Activated naive CD8-positive, alpha-beta T cell treated with anti-CD3 and anti-CD28 coated beads for 36 hours (primary cell): ENCODE measurements at regions not wholly inside any gene's neighbourhood (a gene's known extent, or its start where the extent isn't known, plus 50 kb on each side); places are given as distances from the start of the nearest gene placed in this dataset.
"Not testable (repeated sequence)": the region's sequence is repeated elsewhere in the genome, so short reads cannot be mapped to it uniquely, and the experiment has no call there.

Experiments
- DNase-seq: peaks from one replicate; pipeline ENCODE4 v3.0.0; 2021
- H3K27ac Mint-ChIP-seq: one replicate; pipeline ENCODE4 v1.8.0; 2022; ENCODE audit warnings: mild to moderate bottlenecking, moderate library complexity, mixed read lengths
- H3K27me3 Mint-ChIP-seq: one replicate; pipeline ENCODE4 v1.8.0; 2022; ENCODE audit warnings: mild to moderate bottlenecking, mixed read lengths
- H3K36me3 Mint-ChIP-seq: one replicate; pipeline ENCODE4 v1.8.0; 2021; ENCODE audit warnings: mild to moderate bottlenecking, mixed read lengths
- H3K4me1 Mint-ChIP-seq: one replicate; pipeline ENCODE4 v1.8.0; 2021; ENCODE audit warnings: mixed read lengths
- H3K4me3 Mint-ChIP-seq: one replicate; pipeline ENCODE4 v1.8.0; 2022; ENCODE audit warnings: mild to moderate bottlenecking, moderate library complexity, mixed read lengths
- H3K9me3 Mint-ChIP-seq: one replicate; pipeline ENCODE4 v1.8.0; 2022; ENCODE audit warnings: mixed read lengths

- Mint-ChIP-seq H3K4me1 (no peaks in the 10 kb centered on the region), H3K36me3 (no peaks in the 10 kb centered on the region), H3K27ac (no peak overlapping the region), H3K4me3 (no peak overlapping the region), H3K27me3 (no peaks in the 10 kb centered on the region), H3K9me3 (peaks cover 8% of the 10 kb centered on the region)
- DNase-seq, result no peak
These were observed 827.6 kb upstream of the B3GALT2 start for GRCh38 chr1:194014014-194014413.

DNA sequence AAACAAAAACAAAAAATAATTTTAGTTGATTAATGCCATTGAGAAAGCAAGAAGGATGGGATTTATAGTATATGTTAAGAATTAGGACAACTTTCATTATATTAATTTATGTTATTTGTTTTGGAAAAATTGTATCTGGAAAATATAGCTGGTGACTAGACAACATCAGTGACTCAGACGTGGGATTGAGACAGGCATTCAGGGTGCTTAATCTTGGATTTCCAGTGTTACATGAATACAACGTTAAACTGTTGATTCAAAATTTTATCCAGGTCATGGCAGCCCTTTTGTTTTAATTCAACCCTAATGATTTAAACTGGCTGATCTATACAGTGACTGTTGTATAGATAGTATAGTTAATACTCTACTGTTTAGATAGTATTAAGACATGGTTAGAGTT, 827.1 kb upstream of the B3GALT2 start:
- Mint-ChIP-seq H3K9me3 (peaks cover 8% of the 10 kb centered on the region), H3K4me1 (no peaks in the 10 kb centered on the region), H3K27ac (no peak overlapping the region), H3K4me3 (no peak overlapping the region), H3K36me3 (peaks cover 2% of the 10 kb centered on the region), H3K27me3 (no peaks in the 10 kb centered on the region)
- no peak for DNase-seq

- H3K27ac Mint-ChIP-seq, result no peak overlapping the region
- H3K4me3 Mint-ChIP-seq, result no peak overlapping the region
- DNase-seq, result no peak
- H3K36me3 Mint-ChIP-seq, result peaks cover 2% of the 10 kb centered on the region
- H3K27me3 Mint-ChIP-seq, result no peaks in the 10 kb centered on the region
- H3K9me3 Mint-ChIP-seq, result peaks cover 8% of the 10 kb centered on the region
- peaks cover 2% of the 10 kb centered on the region for H3K4me1 Mint-ChIP-seq
These were observed 817.7 kb upstream of the B3GALT2 start for GRCh38 chr1:194004146-194004545.

DNA sequence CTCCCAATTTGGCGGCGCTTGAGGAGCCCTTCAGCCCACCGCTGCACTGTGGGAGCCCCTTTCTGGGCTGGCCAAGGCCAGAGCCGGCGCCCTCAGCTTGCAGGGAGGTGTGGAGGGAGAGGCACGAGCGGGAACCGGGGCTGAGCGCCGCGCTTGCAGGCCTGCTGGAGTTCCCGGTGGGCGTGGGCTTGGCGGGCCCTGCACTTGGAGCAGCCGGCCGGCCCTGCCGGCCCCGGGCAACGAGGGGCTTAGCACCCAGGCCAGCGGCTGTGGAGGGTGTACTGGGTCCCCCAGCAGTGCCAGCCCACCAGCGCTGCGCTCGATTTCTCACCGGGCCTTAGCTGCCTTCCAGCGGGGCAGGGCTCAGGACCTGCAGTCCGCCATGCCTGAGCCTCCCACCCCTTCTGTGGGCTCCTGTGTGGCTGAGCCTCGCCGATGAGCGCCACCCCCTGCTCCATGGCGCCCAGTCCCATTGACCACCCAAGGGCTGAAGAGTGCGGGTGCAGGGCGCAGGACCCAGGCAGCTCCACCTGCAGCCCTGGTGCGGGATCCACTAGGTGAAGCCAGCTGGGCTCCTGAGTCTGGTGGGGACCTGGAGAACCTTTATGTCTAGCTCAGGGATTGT, 815.4 kb upstream of the B3GALT2 start:
- H3K4me3 Mint-ChIP-seq, H3K36me3 Mint-ChIP-seq, H3K27me3 Mint-ChIP-seq, H3K4me1 Mint-ChIP-seq, H3K27ac Mint-ChIP-seq, H3K9me3 Mint-ChIP-seq, DNase-seq: not testable (repeated sequence)

DNA sequence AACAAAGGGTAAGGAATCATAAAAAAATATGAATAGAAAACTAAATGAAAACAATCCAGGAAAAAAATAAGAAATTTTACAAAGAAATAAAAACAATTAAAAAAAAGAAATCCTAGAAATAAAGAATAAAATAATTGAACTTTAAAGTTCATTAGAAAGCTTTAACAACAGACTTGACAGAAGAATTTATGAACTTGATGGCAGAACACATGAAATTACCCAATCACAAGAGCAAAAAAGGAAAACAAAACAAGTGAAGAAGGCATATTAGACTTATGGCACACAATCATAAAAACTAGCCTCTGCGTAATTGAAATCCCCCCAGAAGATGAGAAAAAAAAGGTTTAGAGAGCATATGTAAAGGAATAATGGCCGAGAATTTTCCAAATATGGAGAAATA, 802.5 kb upstream of the B3GALT2 start:
- Mint-ChIP-seq H3K4me1 (no peaks in the 10 kb centered on the region), H3K27ac (no peak overlapping the region), H3K27me3 (no peaks in the 10 kb centered on the region), H3K9me3 (peaks cover 30% of the 10 kb centered on the region), H3K4me3 (no peak overlapping the region), H3K36me3 (peaks cover 9% of the 10 kb centered on the region)
- DNase-seq, result no peak

DNA sequence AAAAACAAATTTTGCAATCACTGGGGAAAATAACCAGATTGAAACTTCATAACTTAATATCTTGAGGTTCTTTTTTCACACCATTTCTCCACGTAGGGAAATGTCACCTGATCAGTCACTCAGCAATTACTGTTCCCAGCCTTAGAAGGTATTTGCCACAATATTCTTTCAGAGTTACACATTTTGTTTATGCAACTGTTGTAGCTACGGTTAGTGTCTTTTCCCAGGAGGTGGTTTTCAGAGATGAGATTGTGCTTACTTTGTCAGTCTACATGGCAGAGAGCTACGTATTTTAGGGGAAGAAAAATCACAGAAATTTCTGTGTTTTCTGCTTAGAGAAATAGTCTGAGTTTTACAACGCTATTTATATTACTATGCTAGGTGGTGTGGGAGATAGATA, 792.8 kb upstream of the B3GALT2 start:
- H3K36me3 Mint-ChIP-seq, result no peaks in the 10 kb centered on the region
- no peak overlapping the region for H3K27ac Mint-ChIP-seq
- DNase-seq, result no peak
- peaks cover 2% of the 10 kb centered on the region for H3K9me3 Mint-ChIP-seq
- H3K4me3 Mint-ChIP-seq, result no peak overlapping the region
- no peaks in the 10 kb centered on the region for H3K4me1 Mint-ChIP-seq
- no peaks in the 10 kb centered on the region for H3K27me3 Mint-ChIP-seq

- H3K27me3 Mint-ChIP-seq, result no peaks in the 10 kb centered on the region
- H3K4me3 Mint-ChIP-seq, result no peak overlapping the region
- peaks cover 2% of the 10 kb centered on the region for H3K9me3 Mint-ChIP-seq
- H3K27ac Mint-ChIP-seq, result no peak overlapping the region
- no peaks in the 10 kb centered on the region for H3K36me3 Mint-ChIP-seq
- H3K4me1 Mint-ChIP-seq, result no peaks in the 10 kb centered on the region
- DNase-seq, result no peak
These were observed 787.9 kb upstream of the B3GALT2 start for GRCh38 chr1:193974286-193974798.

- no peak for DNase-seq
- H3K9me3 Mint-ChIP-seq, result peaks cover 2% of the 10 kb centered on the region
- no peaks in the 10 kb centered on the region for H3K4me1 Mint-ChIP-seq
- H3K4me3 Mint-ChIP-seq, result no peak overlapping the region
- no peak overlapping the region for H3K27ac Mint-ChIP-seq
- no peaks in the 10 kb centered on the region for H3K36me3 Mint-ChIP-seq
- H3K27me3 Mint-ChIP-seq, result no peaks in the 10 kb centered on the region
These were observed 787.0 kb upstream of the B3GALT2 start for GRCh38 chr1:193973428-193973827.

- Mint-ChIP-seq H3K27ac (no peak overlapping the region), H3K4me3 (no peak overlapping the region), H3K9me3 (peaks cover under 1% of the 10 kb centered on the region), H3K36me3 (no peaks in the 10 kb centered on the region), H3K4me1 (no peaks in the 10 kb centered on the region), H3K27me3 (no peaks in the 10 kb centered on the region)
- DNase-seq, result no peak
These were observed 785.2 kb upstream of the B3GALT2 start for GRCh38 chr1:193971595-193971994.

DNA sequence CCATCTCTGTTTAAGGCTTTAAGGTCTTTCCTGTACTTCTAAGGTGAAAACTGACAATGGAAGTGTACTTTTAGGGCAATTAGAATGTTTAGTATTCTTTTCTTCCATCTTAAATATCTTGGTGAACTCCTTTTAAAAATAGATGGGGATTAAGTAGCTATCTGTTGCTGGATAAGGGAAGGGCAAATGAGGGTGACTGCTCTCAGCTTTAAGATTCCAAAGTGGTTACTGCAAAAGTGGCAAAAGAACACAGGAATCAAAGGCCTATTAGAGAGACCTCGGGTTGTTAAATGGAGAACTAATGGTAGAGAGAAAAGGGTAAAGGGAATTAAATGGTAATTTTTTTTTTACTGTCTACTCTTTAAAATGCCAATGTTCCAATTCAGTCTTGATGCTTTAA, 774.1 kb upstream of the B3GALT2 start:
- Mint-ChIP-seq H3K4me3 (no peak overlapping the region), H3K36me3 (no peaks in the 10 kb centered on the region), H3K27ac (no peak overlapping the region), H3K4me1 (no peaks in the 10 kb centered on the region), H3K27me3 (no peaks in the 10 kb centered on the region), H3K9me3 (peaks cover 3% of the 10 kb centered on the region)
- DNase-seq, result no peak

GRCh38 chr1:193960040-193960439, 773.6 kb upstream of the B3GALT2 start:
- no peaks in the 10 kb centered on the region for H3K4me1 Mint-ChIP-seq
- peaks cover 3% of the 10 kb centered on the region for H3K9me3 Mint-ChIP-seq
- H3K36me3 Mint-ChIP-seq, result no peaks in the 10 kb centered on the region
- H3K27ac Mint-ChIP-seq, result no peak overlapping the region
- H3K27me3 Mint-ChIP-seq, result no peaks in the 10 kb centered on the region
- DNase-seq, result no peak
- no peak overlapping the region for H3K4me3 Mint-ChIP-seq

- Mint-ChIP-seq H3K4me1 (no peaks in the 10 kb centered on the region), H3K36me3 (no peaks in the 10 kb centered on the region), H3K27me3 (no peaks in the 10 kb centered on the region), H3K27ac (no peak overlapping the region), H3K4me3 (no peak overlapping the region), H3K9me3 (peaks cover 3% of the 10 kb centered on the region)
- no peak for DNase-seq
These were observed 771.2 kb upstream of the B3GALT2 start for GRCh38 chr1:193957556-193958095.

GRCh38 chr1:193952778-193953374, 766.5 kb upstream of the B3GALT2 start:
- Mint-ChIP-seq H3K9me3 (peaks cover 3% of the 10 kb centered on the region), H3K27me3 (no peaks in the 10 kb centered on the region), H3K36me3 (no peaks in the 10 kb centered on the region), H3K4me3 (no peak overlapping the region), H3K4me1 (no peaks in the 10 kb centered on the region), H3K27ac (no peak overlapping the region)
- no peak for DNase-seq

DNA sequence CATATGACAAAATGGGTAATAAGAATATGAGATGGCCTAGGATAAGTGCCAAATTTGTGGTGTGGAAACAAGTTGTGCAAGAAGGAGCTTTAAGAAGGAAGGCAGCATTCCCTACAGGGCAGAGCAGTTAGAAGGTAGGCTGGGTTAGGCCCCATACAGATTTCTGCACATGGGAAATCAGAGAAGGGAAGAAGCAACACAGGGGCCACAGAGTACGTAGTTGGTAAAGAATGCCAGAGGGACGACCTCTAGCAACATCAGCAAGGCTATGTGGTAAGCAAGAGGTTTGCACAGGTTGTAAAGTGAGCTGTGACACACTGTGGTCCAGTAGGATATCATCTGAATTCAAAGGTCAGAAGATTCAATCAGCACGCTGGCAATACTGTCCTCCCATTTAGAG, 765.6 kb upstream of the B3GALT2 start:
- Mint-ChIP-seq H3K4me1 (no peaks in the 10 kb centered on the region), H3K36me3 (no peaks in the 10 kb centered on the region), H3K27me3 (no peaks in the 10 kb centered on the region), H3K27ac (no peak overlapping the region), H3K9me3 (peaks cover 3% of the 10 kb centered on the region), H3K4me3 (no peak overlapping the region)
- no peak for DNase-seq

DNA sequence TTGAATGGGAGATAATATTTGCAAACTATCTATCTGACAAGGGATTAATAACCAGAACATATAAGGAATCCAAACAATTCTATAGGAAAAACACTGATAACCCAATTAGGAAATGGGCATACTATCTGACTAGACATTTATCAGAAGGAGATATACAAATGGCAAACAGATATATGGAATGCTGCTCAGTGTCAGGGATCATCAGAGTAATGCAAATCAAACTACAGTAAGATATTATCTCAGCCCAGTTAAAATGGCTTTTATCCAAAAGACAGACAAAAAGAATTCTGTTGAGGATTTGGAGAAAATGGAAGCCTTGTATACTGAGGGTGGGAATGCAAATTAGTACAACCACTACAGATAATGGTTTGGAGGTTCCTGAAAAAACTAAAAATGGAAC, 758.0 kb upstream of the B3GALT2 start:
- DNase-seq, result no peak
- H3K27me3 Mint-ChIP-seq, result no peaks in the 10 kb centered on the region
- no peak overlapping the region for H3K27ac Mint-ChIP-seq
- H3K36me3 Mint-ChIP-seq, result no peaks in the 10 kb centered on the region
- no peak overlapping the region for H3K4me3 Mint-ChIP-seq
- no peaks in the 10 kb centered on the region for H3K4me1 Mint-ChIP-seq
- peaks cover 6% of the 10 kb centered on the region for H3K9me3 Mint-ChIP-seq

DNA sequence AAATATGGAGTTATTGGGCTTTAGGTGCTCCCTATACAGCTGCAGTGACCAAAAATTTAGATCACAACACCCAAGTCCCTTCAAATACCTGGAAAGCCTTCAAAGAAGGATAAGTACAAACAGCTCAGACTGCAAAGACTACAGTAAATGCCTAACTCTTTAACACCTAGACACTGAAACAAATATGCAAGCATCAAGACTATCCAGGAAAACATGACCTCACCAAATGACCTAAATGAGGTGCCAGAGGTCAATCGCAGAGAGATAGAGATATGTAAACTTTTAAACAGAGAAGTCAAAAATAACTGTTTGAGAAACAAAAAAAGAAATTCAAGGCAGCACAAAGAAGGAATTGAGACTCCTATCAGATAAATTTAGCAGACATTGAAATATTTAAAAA, 753.8 kb upstream of the B3GALT2 start:
- no peak overlapping the region for H3K27ac Mint-ChIP-seq
- H3K4me3 Mint-ChIP-seq, result no peak overlapping the region
- no peaks in the 10 kb centered on the region for H3K36me3 Mint-ChIP-seq
- DNase-seq, result no peak
- H3K4me1 Mint-ChIP-seq, result no peaks in the 10 kb centered on the region
- H3K27me3 Mint-ChIP-seq, result no peaks in the 10 kb centered on the region
- peaks cover 2% of the 10 kb centered on the region for H3K9me3 Mint-ChIP-seq
